ENCODE measurements at regions not wholly inside any gene's neighbourhood (a gene's known extent, or its start where the extent isn't known, plus 50 kb on each side); places are given as distances from the start of the nearest gene placed in this dataset.
"Not testable (repeated sequence)": the region's sequence is repeated elsewhere in the genome, so short reads cannot be mapped to it uniquely, and the experiment has no call there.

- no peak for TF ChIP-seq JUND (IDR thresholded peaks at IDR 0.05; ENCODE audit: low read depth)
- in situ Hi-C loops (cut with HindIII; ENCODE audit: low pct_unique_long_range_greater_than_20kb, low sequenced_read_pairs) = no loop called here
- no peak for DNase-seq (ENCODE audit: low read depth in 1 of 2, low spot score in 1 of 2)
These were observed 492.1 kb downstream of the CDH8 start for GRCh38 chr16:61544165-61544564.

- in situ Hi-C loops (cut with HindIII; ENCODE audit: low pct_unique_long_range_greater_than_20kb, low sequenced_read_pairs) = no loop called here
- no peak for DNase-seq (ENCODE audit: low read depth in 1 of 2, low spot score in 1 of 2)
- no peak for TF ChIP-seq JUND (IDR thresholded peaks at IDR 0.05; ENCODE audit: low read depth)
These were observed 496.0 kb downstream of the CDH8 start for GRCh38 chr16:61540216-61540615.

- no peak for DNase-seq (ENCODE audit: low read depth in 1 of 2, low spot score in 1 of 2)
- in situ Hi-C loops (cut with HindIII; ENCODE audit: low pct_unique_long_range_greater_than_20kb, low sequenced_read_pairs) = no loop called here
- TF ChIP-seq JUND (IDR thresholded peaks at IDR 0.05; ENCODE audit: low read depth) = no peak
These were observed 505.5 kb downstream of the CDH8 start for GRCh38 chr16:61530697-61531096.

- no peak for TF ChIP-seq JUND (IDR thresholded peaks at IDR 0.05; ENCODE audit: low read depth)
- in situ Hi-C loops (cut with HindIII; ENCODE audit: low pct_unique_long_range_greater_than_20kb, low sequenced_read_pairs) = no loop called here
- DNase-seq (ENCODE audit: low read depth in 1 of 2, low spot score in 1 of 2) = no peak
These were observed 535.4 kb downstream of the CDH8 start for GRCh38 chr16:61500851-61501250.

GRCh38 chr16:61480250-61480649, 556.0 kb downstream of the CDH8 start:
- DNase-seq (ENCODE audit: low read depth in 1 of 2, low spot score in 1 of 2) = no peak
- no peak for TF ChIP-seq JUND (IDR thresholded peaks at IDR 0.05; ENCODE audit: low read depth)
- in situ Hi-C loops (cut with HindIII; ENCODE audit: low pct_unique_long_range_greater_than_20kb, low sequenced_read_pairs) = no loop called here

GRCh38 chr16:61471737-61472136, 564.5 kb downstream of the CDH8 start:
- no peak for TF ChIP-seq JUND (IDR thresholded peaks at IDR 0.05; ENCODE audit: low read depth)
- in situ Hi-C loops (cut with HindIII; ENCODE audit: low pct_unique_long_range_greater_than_20kb, low sequenced_read_pairs) = no loop called here
- no peak for DNase-seq (ENCODE audit: low read depth in 1 of 2, low spot score in 1 of 2)

- no peak for TF ChIP-seq JUND (IDR thresholded peaks at IDR 0.05; ENCODE audit: low read depth)
- no peak for DNase-seq (ENCODE audit: low read depth in 1 of 2, low spot score in 1 of 2)
- in situ Hi-C loops (cut with HindIII; ENCODE audit: low pct_unique_long_range_greater_than_20kb, low sequenced_read_pairs) = no loop called here
These were observed 565.2 kb downstream of the CDH8 start for GRCh38 chr16:61471023-61471422.

GRCh38 chr16:61465285-61465684, 571.0 kb downstream of the CDH8 start:
- no peak for TF ChIP-seq JUND (IDR thresholded peaks at IDR 0.05; ENCODE audit: low read depth)

GRCh38 chr16:61460020-61460419, 576.2 kb downstream of the CDH8 start:
- TF ChIP-seq JUND (IDR thresholded peaks at IDR 0.05; ENCODE audit: low read depth) = no peak
- DNase-seq (ENCODE audit: low read depth in 1 of 2, low spot score in 1 of 2) = no peak
- in situ Hi-C loops (cut with HindIII; ENCODE audit: low pct_unique_long_range_greater_than_20kb, low sequenced_read_pairs) = no loop called here

More at GRCh38 chr16:61465285-61465684, 571.0 kb downstream of the CDH8 start:
- no peak for DNase-seq (ENCODE audit: low read depth in 1 of 2, low spot score in 1 of 2)
- in situ Hi-C loops (cut with HindIII; ENCODE audit: low pct_unique_long_range_greater_than_20kb, low sequenced_read_pairs) = no loop called here

- no peak for DNase-seq (ENCODE audit: low read depth in 1 of 2, low spot score in 1 of 2)
- TF ChIP-seq JUND (IDR thresholded peaks at IDR 0.05; ENCODE audit: low read depth) = no peak
- in situ Hi-C loops (cut with HindIII; ENCODE audit: low pct_unique_long_range_greater_than_20kb, low sequenced_read_pairs) = no loop called here
These were observed 600.9 kb downstream of the CDH8 start for GRCh38 chr16:61435346-61435745.

- no peak for TF ChIP-seq JUND (IDR thresholded peaks at IDR 0.05; ENCODE audit: low read depth)
- DNase-seq (ENCODE audit: low read depth in 1 of 2, low spot score in 1 of 2) = no peak
- in situ Hi-C loops (cut with HindIII; ENCODE audit: low pct_unique_long_range_greater_than_20kb, low sequenced_read_pairs) = no loop called here
These were observed 603.8 kb downstream of the CDH8 start for GRCh38 chr16:61432421-61432820.

GRCh38 chr16:61421111-61421510, 615.1 kb downstream of the CDH8 start:
- DNase-seq (ENCODE audit: low read depth in 1 of 2, low spot score in 1 of 2) = no peak
- TF ChIP-seq JUND (IDR thresholded peaks at IDR 0.05; ENCODE audit: low read depth) = no peak
- in situ Hi-C loops (cut with HindIII; ENCODE audit: low pct_unique_long_range_greater_than_20kb, low sequenced_read_pairs) = no loop called here

- in situ Hi-C loops (cut with HindIII; ENCODE audit: low pct_unique_long_range_greater_than_20kb, low sequenced_read_pairs) = no loop called here
These were observed 616.4 kb downstream of the CDH8 start for GRCh38 chr16:61419791-61420190.

GRCh38 chr16:61418802-61419201, 617.4 kb downstream of the CDH8 start:
- DNase-seq (ENCODE audit: low read depth in 1 of 2, low spot score in 1 of 2); in situ Hi-C loops (cut with HindIII; ENCODE audit: low pct_unique_long_range_greater_than_20kb, low sequenced_read_pairs): not testable (repeated sequence)

More at GRCh38 chr16:61419791-61420190, 616.4 kb downstream of the CDH8 start:
- no peak for TF ChIP-seq JUND (IDR thresholded peaks at IDR 0.05; ENCODE audit: low read depth)
- no peak for DNase-seq (ENCODE audit: low read depth in 1 of 2, low spot score in 1 of 2)
